Chondrocyte (in vitro differentiated cells): ENCODE measurements at regions not wholly inside any gene's neighbourhood (a gene's known extent, or its start where the extent isn't known, plus 50 kb on each side); places are given as distances from the start of the nearest gene placed in this dataset.

Experiments
- DNase-seq: peaks from one replicate; pipeline ENCODE4 v3.0.0; 2021; ENCODE audit warnings: mixed read lengths, low spot score
- H3K27ac Mint-ChIP-seq: one replicate; pipeline ENCODE4 v1.8.0; 2021; ENCODE audit warnings: mild to moderate bottlenecking, moderate library complexity, mixed read lengths; ENCODE audit not compliant: unreplicated experiment
- H3K27me3 Mint-ChIP-seq: 2 replicates; pipeline ENCODE4 v1.8.0; 2021; ENCODE audit warnings: low read depth, mixed read lengths
- H3K36me3 Mint-ChIP-seq: 2 replicates; pipeline ENCODE4 v1.8.0; 2021; ENCODE audit warnings: low read depth, mixed read lengths
- H3K4me1 Mint-ChIP-seq: 2 replicates; pipeline ENCODE4 v1.8.0; 2021; ENCODE audit warnings: low read depth, mild to moderate bottlenecking, mixed read lengths
- H3K4me3 Mint-ChIP-seq: one replicate; pipeline ENCODE4 v1.8.0; 2021; ENCODE audit warnings: mild to moderate bottlenecking, moderate library complexity, mixed read lengths; ENCODE audit not compliant: unreplicated experiment
- H3K9me3 Mint-ChIP-seq: 2 replicates; pipeline ENCODE4 v1.8.0; 2021; ENCODE audit warnings: low read depth, mixed read lengths
- CTCF ChIP-seq: fragments of 200-600 bp; sonication (generic); IDR thresholded peaks from 2 replicates; pipeline ENCODE4 v1.5.0; 2021; ENCODE audit warnings: antibody characterized with exemption, mild to moderate bottlenecking, moderate library complexity

GRCh38 chr7:156238366-156239133 lies 402.0 kb upstream of the RNF32 start:
- Mint-ChIP-seq H3K27me3 (no peaks in the 10 kb centered on the region), H3K4me3 (no peak overlapping the region), H3K4me1 (no peaks in the 10 kb centered on the region), H3K36me3 (no peaks in the 10 kb centered on the region), H3K27ac (no peak overlapping the region), H3K9me3 (peaks cover 6% of the 10 kb centered on the region)
- DNase-seq, result no peak
- TF ChIP-seq CTCF, result no peak

- TF ChIP-seq CTCF, result no peak
- Mint-ChIP-seq H3K27me3 (no peaks in the 10 kb centered on the region), H3K27ac (no peak overlapping the region), H3K4me1 (no peaks in the 10 kb centered on the region), H3K9me3 (peaks cover 6% of the 10 kb centered on the region), H3K36me3 (no peaks in the 10 kb centered on the region), H3K4me3 (no peak overlapping the region)
- no peak for DNase-seq
These were observed 403.0 kb upstream of the RNF32 start for GRCh38 chr7:156237614-156238013.

DNA sequence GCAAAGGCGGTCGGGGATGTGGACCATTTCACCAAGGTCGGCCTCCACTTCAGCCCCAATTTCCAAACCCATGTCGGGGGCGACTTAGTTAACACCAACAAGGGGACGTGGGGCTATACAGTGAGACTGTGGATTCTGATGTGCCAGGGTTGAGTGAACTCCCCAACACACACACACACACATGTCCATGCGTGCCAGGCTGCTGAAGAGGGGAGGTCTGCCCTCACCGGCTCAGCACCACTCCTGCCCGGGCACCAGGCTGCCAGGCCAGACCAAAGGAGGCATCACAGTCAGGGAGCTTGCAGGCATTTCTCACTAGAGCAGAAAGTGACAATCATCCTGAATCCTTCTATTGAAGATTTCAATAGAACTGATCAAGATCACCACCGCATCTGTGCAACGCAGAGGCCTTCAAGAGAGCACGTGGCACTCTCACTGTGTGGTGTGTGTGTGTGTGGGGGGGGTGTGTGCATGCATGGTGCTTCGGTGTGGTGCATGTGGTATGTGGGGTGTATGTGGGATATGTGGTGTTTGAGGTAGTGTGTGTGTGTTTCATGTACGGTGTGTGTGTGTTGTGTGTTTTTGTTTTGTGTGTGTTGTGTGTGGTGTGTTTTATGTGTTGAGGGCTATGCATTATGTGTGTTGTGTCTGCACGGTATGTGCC lies 403.5 kb upstream of the RNF32 start:
- TF ChIP-seq CTCF, result no peak
- Mint-ChIP-seq H3K36me3 (no peaks in the 10 kb centered on the region), H3K4me1 (no peaks in the 10 kb centered on the region), H3K27me3 (no peaks in the 10 kb centered on the region), H3K9me3 (peaks cover 6% of the 10 kb centered on the region), H3K4me3 (no peak overlapping the region), H3K27ac (no peak overlapping the region)
- no peak for DNase-seq

DNA sequence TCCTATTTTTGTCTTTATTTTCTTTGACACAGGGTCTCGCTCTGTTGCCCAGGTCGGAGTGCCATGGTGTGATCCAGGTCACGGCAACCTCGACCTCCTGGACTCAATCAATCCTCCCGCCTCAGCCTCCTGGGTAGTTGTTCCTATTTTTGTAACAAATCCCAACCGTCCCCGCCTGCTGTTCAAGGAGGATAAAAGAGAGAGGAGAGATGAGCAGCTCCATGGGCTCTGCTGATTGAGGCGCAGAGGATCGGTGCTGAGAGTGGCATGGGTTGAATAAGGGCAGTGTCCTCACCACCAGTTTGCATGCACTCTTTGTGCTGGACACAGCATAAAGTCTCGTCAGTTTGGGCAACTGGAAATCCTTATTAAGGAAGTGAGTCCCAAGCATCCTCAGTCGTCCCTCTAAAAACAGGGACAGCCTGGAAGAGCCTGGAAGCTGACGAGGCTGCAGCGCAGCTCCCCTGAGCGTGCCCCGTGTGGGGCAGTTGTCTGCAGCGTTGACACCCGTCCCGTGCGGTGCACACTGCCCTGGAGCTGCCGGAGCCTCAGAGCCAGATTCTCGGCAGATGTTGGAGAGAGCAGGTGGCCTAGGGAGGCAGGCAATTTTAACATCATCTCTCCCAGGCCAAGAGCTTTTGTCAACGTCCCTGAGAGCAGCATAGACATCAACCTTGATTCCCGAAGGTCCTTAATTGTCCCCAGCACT lies 404.2 kb upstream of the RNF32 start:
- no peak for TF ChIP-seq CTCF
- peaks cover 3% of the 10 kb centered on the region for H3K9me3 Mint-ChIP-seq
- no peaks in the 10 kb centered on the region for H3K27me3 Mint-ChIP-seq
- H3K36me3 Mint-ChIP-seq, result no peaks in the 10 kb centered on the region
- H3K4me3 Mint-ChIP-seq, result no peak overlapping the region
- H3K4me1 Mint-ChIP-seq, result no peaks in the 10 kb centered on the region
- H3K27ac Mint-ChIP-seq, result no peak overlapping the region
- DNase-seq, result no peak

- H3K4me1 Mint-ChIP-seq, result no peaks in the 10 kb centered on the region
- no peak for DNase-seq
- no peaks in the 10 kb centered on the region for H3K27me3 Mint-ChIP-seq
- H3K27ac Mint-ChIP-seq, result no peak overlapping the region
- H3K36me3 Mint-ChIP-seq, result no peaks in the 10 kb centered on the region
- H3K9me3 Mint-ChIP-seq, result peaks cover 3% of the 10 kb centered on the region
- H3K4me3 Mint-ChIP-seq, result no peak overlapping the region
- TF ChIP-seq CTCF, result no peak
These were observed 405.7 kb upstream of the RNF32 start for GRCh38 chr7:156234666-156235494.
